Bronchial epithelial cell (primary cell): ENCODE measurements at regions not wholly inside any gene's neighbourhood (a gene's known extent, or its start where the extent isn't known, plus 50 kb on each side); places are given as distances from the start of the nearest gene placed in this dataset.

ENCODE experiments used
- DNase-seq: peaks from one replicate; pipeline ENCODE4 v3.0.0-alpha.2; 2010; ENCODE audit warnings: low read depth
- FAIRE-seq: peaks from 2 replicates; lab custom pipeline; 2011; peaks lifted over from hg19 to GRCh38; lab: Jason Lieb, UNC
- H3K27me3 ChIP-seq: 2 replicates; pipeline ENCODE4 v1.5.1; 2011; ENCODE audit warnings: low read length; ENCODE audit not compliant: control insufficient read depth, insufficient read depth
- H3K36me3 ChIP-seq: 2 replicates; pipeline ENCODE4 v1.5.1; 2011; ENCODE audit warnings: low read length; ENCODE audit not compliant: control insufficient read depth, insufficient read depth
- H3K4me3 ChIP-seq: 2 replicates; pipeline ENCODE4 v1.5.1; 2011; ENCODE audit warnings: mild to moderate bottlenecking, low read depth, low read length, control low read depth
- TF ChIP-seq, protein P1 (sequence below): IDR thresholded peaks from 2 replicates; pipeline ENCODE4 v1.5.1; 2011; ENCODE audit warnings: mild to moderate bottlenecking, moderate library complexity, low read length, control low read depth, inconsistent platforms; ENCODE audit not compliant: insufficient read depth, severe bottlenecking

DNA sequence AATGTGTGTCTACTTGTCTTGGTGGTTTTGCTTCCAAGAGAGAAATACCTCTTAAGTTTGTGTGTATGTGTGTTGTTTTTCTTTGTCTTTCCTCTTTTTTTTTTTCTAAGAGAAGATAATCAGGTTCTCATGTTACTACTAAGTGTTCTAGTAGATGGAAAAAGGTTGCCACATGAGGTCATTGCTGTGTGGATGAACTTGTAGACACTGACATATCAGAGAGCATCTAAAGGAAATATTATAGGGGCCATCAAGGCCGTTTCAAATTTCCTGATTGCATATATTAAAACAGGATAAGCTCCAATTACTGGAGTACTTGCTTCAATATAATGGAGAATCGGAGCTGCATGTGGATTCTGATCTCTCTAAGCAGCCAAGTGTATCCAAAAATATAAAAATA, 747.5 kb downstream of the NR2F2 start:
- FAIRE-seq (no peak), DNase-seq (no peak)
- no peak overlapping the region for H3K4me3 ChIP-seq
- no peaks in the 10 kb centered on the region for H3K27me3 ChIP-seq
- TF ChIP-seq, protein P1, sequence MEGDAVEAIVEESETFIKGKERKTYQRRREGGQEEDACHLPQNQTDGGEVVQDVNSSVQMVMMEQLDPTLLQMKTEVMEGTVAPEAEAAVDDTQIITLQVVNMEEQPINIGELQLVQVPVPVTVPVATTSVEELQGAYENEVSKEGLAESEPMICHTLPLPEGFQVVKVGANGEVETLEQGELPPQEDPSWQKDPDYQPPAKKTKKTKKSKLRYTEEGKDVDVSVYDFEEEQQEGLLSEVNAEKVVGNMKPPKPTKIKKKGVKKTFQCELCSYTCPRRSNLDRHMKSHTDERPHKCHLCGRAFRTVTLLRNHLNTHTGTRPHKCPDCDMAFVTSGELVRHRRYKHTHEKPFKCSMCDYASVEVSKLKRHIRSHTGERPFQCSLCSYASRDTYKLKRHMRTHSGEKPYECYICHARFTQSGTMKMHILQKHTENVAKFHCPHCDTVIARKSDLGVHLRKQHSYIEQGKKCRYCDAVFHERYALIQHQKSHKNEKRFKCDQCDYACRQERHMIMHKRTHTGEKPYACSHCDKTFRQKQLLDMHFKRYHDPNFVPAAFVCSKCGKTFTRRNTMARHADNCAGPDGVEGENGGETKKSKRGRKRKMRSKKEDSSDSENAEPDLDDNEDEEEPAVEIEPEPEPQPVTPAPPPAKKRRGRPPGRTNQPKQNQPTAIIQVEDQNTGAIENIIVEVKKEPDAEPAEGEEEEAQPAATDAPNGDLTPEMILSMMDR: no peak
- H3K36me3 ChIP-seq: no peaks in the 10 kb centered on the region

DNA sequence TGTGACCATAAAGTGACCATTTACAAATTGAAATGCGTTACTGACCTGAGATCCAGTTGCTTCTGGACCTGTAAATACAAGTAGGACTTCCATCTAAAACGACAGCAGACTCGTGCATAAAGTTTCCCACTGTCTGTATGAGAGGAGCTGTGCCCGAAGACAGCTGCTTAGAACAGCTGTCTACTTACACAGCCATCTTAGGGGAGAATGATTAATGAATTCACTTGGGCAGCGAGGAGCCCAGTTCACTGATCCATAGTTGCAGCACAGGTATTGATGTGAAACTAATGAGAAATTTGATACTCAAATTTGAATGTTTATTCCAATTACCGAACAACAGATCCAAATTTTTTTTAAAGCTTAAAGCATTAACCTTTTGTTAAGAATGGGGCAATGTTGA, 748.1 kb downstream of the NR2F2 start:
- no peaks in the 10 kb centered on the region for H3K27me3 ChIP-seq
- no peak for FAIRE-seq
- TF ChIP-seq, protein P1: no peak
- no peak overlapping the region for H3K4me3 ChIP-seq
- H3K36me3 ChIP-seq: no peaks in the 10 kb centered on the region
- no peak for DNase-seq

DNA sequence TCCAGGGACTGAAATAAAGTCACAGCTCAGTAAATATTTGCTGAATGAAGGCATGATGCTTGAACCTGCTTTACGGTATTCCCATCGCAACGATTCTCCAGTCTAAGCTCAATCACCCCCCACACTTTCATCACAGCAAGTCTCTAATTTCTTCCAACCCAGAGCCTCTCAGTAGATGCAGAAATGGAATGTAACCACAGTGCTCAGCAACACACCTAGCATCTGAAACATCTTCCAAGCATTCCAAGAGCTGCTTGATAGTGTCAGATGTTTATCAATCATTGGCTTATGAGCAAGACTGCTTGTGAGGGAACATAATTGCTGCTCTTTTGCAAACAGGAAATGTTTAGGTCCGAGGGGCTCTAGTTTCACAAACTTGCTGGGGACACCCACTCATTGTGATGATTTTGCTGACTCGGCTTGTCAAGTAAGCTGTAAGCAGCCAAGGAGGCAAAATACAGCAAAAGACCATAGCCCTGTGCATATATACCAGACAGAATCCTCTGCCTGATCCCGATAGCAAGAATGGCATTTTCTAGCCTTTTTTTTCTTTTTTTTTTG, 751.2 kb downstream of the NR2F2 start:
- FAIRE-seq (no peak), DNase-seq (no peak)
- no peaks in the 10 kb centered on the region for H3K36me3 ChIP-seq
- no peaks in the 10 kb centered on the region for H3K27me3 ChIP-seq
- H3K4me3 ChIP-seq: no peak overlapping the region
- TF ChIP-seq, protein P1: no peak

DNA sequence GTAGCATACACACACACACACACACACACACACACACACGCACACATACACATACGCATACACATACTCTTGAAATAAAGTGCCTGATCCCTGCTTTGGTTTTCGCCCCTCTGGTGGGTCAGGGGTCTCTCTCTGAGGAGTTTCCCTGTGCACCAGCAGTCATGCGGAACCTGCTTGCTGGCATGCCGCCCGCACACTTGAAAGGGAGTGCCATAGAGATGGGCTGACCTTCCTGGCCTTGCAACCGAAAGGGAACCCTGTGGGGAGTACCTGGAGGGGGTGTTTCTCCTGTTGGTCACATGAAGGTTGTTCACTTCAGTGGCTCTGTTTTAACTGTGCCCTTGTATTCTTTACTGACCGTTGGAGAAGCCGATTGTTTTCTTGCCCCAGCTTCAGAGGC, 752.3 kb downstream of the NR2F2 start:
- TF ChIP-seq, protein P1: no peak
- Histone ChIP-seq H3K4me3 (no peak overlapping the region), H3K27me3 (no peaks in the 10 kb centered on the region), H3K36me3 (no peaks in the 10 kb centered on the region)
- DNase-seq (no peak), FAIRE-seq (no peak)

DNA sequence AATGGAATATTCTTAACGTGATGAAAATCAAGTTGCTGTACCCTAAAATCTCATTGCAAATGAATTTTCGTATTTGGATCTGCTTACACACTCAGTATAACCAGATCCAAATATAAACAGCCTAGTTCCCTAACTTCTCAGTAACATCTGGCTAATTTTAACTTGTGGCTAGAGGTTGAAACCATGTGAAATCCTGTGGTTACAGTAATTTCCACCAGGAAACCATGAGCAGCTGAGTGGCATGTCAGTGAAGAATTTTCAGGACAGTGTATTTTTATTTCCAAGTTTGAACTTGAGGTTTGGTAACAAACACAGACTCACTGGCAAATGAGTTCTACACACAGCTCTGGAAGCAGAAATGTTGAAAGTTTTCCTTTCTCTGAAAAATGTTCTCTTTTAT, 754.1 kb downstream of the NR2F2 start:
- TF ChIP-seq, protein P1: no peak
- Histone ChIP-seq H3K27me3 (no peaks in the 10 kb centered on the region), H3K36me3 (no peaks in the 10 kb centered on the region), H3K4me3 (no peak overlapping the region)
- no peak for DNase-seq
- FAIRE-seq: no peak

DNA sequence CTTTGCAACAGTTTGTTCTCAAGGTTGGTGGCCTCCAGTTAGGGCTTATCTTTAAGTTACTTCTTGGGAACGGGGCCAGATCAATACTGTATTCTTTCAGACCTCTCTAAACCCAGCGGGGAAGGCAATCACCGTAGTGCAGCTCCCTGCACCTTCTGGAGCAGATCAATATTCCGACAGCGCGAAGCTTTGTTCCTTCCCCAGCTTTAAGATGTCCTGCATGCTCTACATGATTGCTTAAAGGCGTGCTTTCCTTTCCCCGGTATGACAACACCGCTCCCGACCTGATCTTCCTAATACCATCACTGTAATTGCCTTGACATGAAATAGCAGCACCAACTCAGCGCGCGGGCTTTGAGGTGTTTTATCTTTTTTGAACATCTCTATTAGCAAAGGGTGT, 755.2 kb downstream of the NR2F2 start:
- FAIRE-seq (no peak), DNase-seq (no peak)
- Histone ChIP-seq H3K27me3 (no peaks in the 10 kb centered on the region), H3K4me3 (no peak overlapping the region), H3K36me3 (no peaks in the 10 kb centered on the region)
- TF ChIP-seq, protein P1: no peak
